Ovary (tissue), 3 donors: ENCODE measurements at regions not wholly inside any gene's neighbourhood (a gene's known extent, or its start where the extent isn't known, plus 50 kb on each side); places are given as distances from the start of the nearest gene placed in this dataset.

Source experiments
- POLR2A ChIP-seq: fragments of 450-650 bp; IDR thresholded peaks from one replicate; pipeline ENCODE4 v1.6.1; 2017; ENCODE audit warnings: antibody characterized with exemption, mild to moderate bottlenecking, moderate library complexity
- TF ChIP-seq, protein P1 (sequence below), 3 donors: fragments of 450-650 bp in 2 of 3; fragments of 200-600 bp in 1 of 3; IDR thresholded peaks; one replicate each; pipeline versions ENCODE4 v1.5.1 to v1.8.0; 2016 to 2022; ENCODE audit warnings: antibody characterized with exemption in 3 of 3, mild to moderate bottlenecking in 1 of 3
- donor health status: DM: no; HTN: no; CAD: no.

- TF ChIP-seq, protein P1, sequence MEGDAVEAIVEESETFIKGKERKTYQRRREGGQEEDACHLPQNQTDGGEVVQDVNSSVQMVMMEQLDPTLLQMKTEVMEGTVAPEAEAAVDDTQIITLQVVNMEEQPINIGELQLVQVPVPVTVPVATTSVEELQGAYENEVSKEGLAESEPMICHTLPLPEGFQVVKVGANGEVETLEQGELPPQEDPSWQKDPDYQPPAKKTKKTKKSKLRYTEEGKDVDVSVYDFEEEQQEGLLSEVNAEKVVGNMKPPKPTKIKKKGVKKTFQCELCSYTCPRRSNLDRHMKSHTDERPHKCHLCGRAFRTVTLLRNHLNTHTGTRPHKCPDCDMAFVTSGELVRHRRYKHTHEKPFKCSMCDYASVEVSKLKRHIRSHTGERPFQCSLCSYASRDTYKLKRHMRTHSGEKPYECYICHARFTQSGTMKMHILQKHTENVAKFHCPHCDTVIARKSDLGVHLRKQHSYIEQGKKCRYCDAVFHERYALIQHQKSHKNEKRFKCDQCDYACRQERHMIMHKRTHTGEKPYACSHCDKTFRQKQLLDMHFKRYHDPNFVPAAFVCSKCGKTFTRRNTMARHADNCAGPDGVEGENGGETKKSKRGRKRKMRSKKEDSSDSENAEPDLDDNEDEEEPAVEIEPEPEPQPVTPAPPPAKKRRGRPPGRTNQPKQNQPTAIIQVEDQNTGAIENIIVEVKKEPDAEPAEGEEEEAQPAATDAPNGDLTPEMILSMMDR (IDR thresholded peaks at IDR 0.05) = no peak
- TF ChIP-seq POLR2A = no peak
Measured at GRCh38 chr12:115174920-115175319, 490.9 kb upstream of the TBX3 start.
